NCI-H446 treated with DMSO at 0.1 percent for 48 hours (cell line): ENCODE measurements at regions not wholly inside any gene's neighbourhood (a gene's known extent, or its start where the extent isn't known, plus 50 kb on each side); places are given as distances from the start of the nearest gene placed in this dataset.

Experiments
- DNase-seq: peaks from one replicate; lab custom pipeline; 2025; lab: John Stamatoyannopoulos, UW

GRCh38 chr13:50101590-50101989 is 86.3 kb downstream of the KCNRG start:
- no peak for DNase-seq

GRCh38 chr13:50104493-50104892 is 89.2 kb downstream of the KCNRG start:
- DNase-seq = no peak

- no peak for DNase-seq
Observed at GRCh38 chr13:50106559-50106958, 91.3 kb downstream of the KCNRG start.

DNA sequence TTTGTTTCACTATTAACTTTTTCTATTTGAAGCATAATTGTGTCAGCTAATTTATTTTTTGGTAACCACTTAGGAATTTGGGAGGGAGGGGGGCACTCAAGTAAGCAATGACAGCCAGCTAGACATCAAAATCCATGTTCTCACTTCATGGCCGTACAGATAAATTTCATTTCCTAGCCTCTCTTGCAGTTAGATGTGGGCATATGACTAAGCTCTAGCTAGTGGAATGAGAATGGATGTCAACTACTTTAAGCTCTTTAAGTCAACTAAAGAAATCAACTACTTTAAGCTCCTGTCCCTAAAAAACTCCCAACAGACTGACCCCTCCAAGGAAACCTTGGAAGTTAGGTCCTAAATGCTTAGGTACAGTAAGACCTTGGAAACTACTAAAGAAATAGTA is 92.0 kb downstream of the KCNRG start:
- no peak for DNase-seq

- DNase-seq = no peak
Observed at GRCh38 chr13:50114961-50115360, 99.7 kb downstream of the KCNRG start.

- no peak for DNase-seq
Observed at GRCh38 chr13:50115695-50116094, 100.5 kb downstream of the KCNRG start.

GRCh38 chr13:50116430-50116973 is 101.3 kb downstream of the KCNRG start:
- DNase-seq = no peak

- peak; percentile 46 for DNase-seq
Observed at GRCh38 chr13:50119591-50119990, 104.3 kb downstream of the KCNRG start.

DNA sequence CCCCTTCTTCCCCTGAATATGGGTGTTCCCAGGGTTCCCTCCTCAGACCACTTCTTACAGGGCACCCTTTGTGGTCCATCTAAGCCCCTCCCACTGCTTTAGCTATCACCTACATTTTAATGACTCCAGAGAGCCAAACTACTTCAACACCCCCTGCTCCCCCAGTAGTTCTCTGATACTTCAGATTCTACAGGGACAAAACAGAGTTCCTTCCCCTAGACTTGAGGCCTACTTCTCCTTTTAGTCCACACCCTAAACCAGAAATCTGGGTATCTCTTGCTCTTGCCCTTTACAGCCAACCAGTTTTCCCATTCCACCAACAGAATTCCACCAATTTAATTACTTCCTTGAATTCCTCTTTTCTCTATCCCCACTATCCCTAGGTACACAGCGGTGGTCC is 107.2 kb downstream of the KCNRG start:
- DNase-seq = no peak

DNA sequence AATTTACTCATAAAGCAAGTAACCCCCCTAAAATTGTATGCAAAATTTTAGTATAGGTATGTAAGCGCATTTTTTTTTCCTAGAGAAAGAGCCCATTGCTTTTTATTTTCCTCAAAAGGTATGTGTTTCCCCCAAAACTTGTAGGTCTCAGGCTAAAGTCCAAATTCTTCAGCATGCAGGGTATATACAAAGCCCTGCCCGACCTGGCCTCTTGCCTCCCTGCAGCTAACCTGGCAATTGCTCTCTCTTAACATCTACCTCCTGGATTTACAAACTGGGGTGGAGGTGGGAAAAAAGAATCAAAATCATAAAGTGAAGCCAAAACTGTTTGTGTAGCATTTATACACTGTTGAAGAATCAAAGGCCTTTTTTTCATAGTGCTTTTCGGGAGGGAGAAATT is 107.8 kb downstream of the KCNRG start:
- DNase-seq = no peak

- no peak for DNase-seq
Observed at GRCh38 chr13:50123515-50123861, 108.2 kb downstream of the KCNRG start.

GRCh38 chr13:50123862-50124535 is 108.8 kb downstream of the KCNRG start:
- DNase-seq = peak; percentile 84

GRCh38 chr13:50124536-50125303 is 109.5 kb downstream of the KCNRG start:
- no peak for DNase-seq

- no peak for DNase-seq
Observed at GRCh38 chr13:50125304-50125553, 110.0 kb downstream of the KCNRG start.

DNA sequence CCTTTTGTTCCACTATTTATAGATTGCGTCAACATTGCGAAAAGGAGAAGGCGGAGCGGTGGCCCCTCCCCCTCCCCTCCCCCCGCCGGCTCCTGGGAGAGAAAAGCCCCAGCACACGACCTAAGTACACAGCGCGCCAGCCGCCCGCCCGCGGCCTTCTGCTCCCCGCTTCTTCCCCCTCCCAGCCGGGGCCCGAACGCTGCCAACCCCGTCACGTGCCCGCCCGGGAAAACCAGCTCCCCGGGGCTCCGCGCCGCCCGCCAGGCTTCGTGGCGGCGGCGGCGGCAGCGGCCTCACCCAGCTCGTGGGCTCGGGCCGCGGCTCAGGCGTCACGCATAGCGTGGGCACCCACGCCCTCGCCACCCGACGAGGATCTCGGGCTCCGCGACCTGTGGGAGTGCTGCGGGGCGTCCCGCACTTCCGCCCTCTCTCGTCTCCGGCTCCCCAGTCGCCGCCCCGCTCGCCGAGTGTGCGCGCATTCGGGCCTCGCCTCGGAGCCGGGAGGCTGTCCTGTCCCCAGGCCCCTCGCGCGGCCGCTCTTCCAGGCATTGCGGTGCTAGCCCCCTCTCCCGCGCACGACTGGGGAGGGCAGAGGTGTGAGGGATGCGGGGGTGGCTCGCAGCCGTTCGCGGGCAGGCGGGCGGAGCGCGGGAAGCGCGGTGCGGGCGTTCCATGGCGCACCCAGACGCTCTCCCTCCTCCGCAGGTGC is 110.5 kb downstream of the KCNRG start:
- DNase-seq = peak; percentile 84

DNA sequence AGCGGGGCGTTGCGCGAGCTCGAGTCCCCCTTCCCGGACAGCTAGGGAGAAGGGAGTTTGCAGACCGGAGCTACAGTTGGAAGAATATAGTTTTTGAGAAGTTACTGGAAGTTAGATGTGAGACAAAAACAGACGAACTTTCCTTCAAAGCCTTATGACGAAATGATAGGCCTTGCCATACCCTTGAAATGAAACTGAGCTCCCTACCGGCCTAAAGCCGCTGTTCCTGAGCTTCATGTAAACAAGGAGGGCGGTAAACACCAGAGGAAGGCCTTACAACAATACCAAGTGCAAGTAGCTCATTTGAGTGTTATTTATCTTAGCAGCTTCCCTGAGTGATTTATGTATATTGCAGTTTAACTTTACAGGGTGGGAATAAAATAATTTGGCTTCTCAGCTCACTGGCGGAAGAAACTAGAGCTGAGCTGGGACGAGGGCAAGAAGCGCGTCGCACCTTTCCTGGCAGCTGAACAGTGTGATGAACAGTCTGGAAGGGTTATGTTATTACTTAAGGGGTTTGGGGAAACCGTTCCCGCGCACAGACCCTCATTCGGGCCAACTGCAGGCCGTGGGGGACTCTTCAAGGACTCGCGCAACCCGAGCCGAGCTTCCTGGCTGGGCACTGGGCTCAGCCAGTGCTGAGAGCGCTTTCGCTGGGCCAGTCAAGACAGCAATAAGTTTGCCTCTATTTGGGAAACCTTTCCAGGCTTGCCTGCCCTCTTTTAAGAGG is 111.2 kb downstream of the KCNRG start:
- no peak for DNase-seq

GRCh38 chr13:50126993-50127725 is 111.9 kb downstream of the KCNRG start:
- no peak for DNase-seq

DNA sequence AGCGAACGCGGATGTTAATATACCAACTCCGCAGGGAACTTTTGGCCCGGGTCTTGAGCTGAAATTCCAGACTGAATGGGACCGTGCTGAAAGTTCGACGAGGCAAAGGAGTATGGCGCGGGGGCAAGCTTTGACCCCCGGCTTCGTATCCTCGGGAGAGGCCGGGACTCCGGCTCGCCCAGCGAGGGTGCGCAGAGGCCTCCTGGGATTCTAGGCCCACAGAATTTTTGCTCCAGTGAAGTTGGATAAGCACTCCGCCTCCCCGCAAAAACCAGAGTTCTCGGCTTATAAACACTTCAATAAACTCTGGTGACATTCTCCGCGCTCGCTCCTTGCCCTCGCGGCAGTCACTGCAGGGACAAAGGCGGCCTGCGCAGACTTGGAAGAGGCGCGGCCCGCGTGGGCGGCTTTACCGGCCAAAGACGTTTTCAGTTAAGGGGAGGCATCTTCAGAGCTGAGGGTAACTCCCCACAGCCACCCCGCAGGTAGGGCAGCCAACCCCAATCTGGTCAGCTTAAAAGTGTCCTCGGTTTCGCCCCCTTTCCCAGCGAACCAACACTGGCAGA is 112.6 kb downstream of the KCNRG start:
- DNase-seq = no peak

DNA sequence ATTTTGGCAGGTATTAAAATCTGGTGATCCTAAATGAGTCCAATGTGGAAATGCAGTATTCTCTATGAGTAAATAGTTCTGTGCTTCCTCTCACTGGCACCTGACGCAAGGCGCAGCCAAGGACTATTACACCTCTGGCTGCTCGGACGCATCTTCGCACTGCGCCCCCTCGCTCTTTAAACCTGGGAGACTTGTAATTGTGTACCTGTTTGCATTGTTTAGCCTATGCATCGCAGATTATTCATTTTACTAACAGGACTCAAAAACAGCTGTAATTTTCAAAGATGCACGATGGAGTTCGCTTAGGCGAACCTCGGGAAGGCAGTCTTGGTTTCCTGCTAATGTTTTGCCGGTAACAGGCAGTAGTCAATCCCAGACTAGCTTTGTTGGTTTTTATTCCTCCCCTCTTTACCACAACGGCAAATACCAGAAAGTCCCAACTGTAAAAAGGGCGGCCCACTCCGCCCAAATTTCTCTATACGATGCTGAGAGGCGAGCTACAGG is 113.2 kb downstream of the KCNRG start:
- no peak for DNase-seq

DNA sequence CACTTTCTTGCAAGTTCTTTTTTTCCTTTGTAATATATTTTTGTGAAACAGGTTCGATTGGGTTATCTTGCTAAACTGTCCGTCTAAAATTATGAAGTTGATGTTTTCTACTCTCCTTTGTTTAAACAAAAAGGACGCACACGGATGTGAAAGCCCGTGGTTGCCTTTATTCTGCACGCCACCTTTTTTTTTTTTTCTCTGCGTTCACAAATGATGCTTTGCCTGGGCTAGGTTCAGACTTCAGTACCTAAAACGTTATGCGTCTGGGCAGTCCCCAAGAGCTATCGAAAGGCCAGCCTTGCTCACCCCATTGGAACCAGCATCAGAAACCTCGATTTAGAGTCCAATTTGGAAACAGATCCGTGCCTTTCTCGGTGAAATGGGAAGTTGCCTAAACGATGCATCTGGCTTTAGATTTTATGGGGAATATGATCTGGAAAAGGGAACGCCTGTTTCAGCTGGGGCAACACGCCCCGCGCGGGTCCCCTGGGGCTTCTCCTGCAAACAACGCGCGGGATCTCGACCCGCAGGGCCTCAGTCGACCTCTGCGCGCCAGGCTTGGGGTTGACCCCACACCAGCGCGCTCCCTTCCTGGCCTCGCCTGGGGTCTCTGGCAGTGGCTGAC is 113.9 kb downstream of the KCNRG start:
- no peak for DNase-seq

GRCh38 chr13:50129706-50130122 is 114.5 kb downstream of the KCNRG start:
- no peak for DNase-seq
